Spleen (tissue), 7 donors: ENCODE measurements at regions not wholly inside any gene's neighbourhood (a gene's known extent, or its start where the extent isn't known, plus 50 kb on each side); places are given as distances from the start of the nearest gene placed in this dataset.

Source experiments
- POLR2A ChIP-seq, 3 donors: fragments of 450-650 bp; IDR thresholded peaks; one replicate each; pipeline ENCODE4 v1.5.1; 2017; ENCODE audit warnings: antibody characterized with exemption in 3 of 3, mild to moderate bottlenecking in 1 of 3
- POLR2AphosphoS5 ChIP-seq, 3 donors: sonication (generic); formaldehyde crosslinking; IDR thresholded peaks; one replicate each; pipeline ENCODE4 v1.5.1; 2017; ENCODE audit warnings: antibody characterized with exemption in 3 of 3
- TF ChIP-seq, protein P1 (sequence below), 11 experiments: fragments of 200-600 bp in 7 of 11; fragments of 450-650 bp in 4 of 11; sonication (generic) in 4 of 11; IDR thresholded peaks in 8 of 11; conservative IDR thresholded peaks in 3 of 11; 1 replicate in 7 of 11; 2 replicates in 4 of 11; pipeline versions ENCODE4 v1.4.0 to v1.8.0; 2016 to 2021; ENCODE audit warnings: antibody characterized with exemption in 11 of 11, inconsistent platforms in 4 of 11, mild to moderate bottlenecking in 1 of 11
- donor health status: DM: no; HTN: no; CAD: no; lungs with moderate emphysema.
- donor health status: DM: no; HTN: no; CAD: no.
- donor health status: DM: no; HTN: no; CAD: no.

GRCh38 chr3:110254591-110254990 is 817.0 kb upstream of the NECTIN3 start:
- TF ChIP-seq POLR2AphosphoS5 (IDR thresholded peaks at IDR 0.05): no peak
- TF ChIP-seq, protein P1, sequence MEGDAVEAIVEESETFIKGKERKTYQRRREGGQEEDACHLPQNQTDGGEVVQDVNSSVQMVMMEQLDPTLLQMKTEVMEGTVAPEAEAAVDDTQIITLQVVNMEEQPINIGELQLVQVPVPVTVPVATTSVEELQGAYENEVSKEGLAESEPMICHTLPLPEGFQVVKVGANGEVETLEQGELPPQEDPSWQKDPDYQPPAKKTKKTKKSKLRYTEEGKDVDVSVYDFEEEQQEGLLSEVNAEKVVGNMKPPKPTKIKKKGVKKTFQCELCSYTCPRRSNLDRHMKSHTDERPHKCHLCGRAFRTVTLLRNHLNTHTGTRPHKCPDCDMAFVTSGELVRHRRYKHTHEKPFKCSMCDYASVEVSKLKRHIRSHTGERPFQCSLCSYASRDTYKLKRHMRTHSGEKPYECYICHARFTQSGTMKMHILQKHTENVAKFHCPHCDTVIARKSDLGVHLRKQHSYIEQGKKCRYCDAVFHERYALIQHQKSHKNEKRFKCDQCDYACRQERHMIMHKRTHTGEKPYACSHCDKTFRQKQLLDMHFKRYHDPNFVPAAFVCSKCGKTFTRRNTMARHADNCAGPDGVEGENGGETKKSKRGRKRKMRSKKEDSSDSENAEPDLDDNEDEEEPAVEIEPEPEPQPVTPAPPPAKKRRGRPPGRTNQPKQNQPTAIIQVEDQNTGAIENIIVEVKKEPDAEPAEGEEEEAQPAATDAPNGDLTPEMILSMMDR (IDR thresholded peaks at IDR 0.05 in 8 of 11, conservative IDR thresholded peaks at IDR 0.05 in 3 of 11): no peak
- TF ChIP-seq POLR2A (IDR thresholded peaks at IDR 0.05): no peak
